ENCODE measurements at regions not wholly inside any gene's neighbourhood (a gene's known extent, or its start where the extent isn't known, plus 50 kb on each side); places are given as distances from the start of the nearest gene placed in this dataset.

GRCh38 chr1:241447031-241447644, 72.4 kb downstream of the FH start:
- H3K18ac ChIP-seq (ENCODE audit: low read depth, low read length), result no peak overlapping the region

More at GRCh38 chr1:241447031-241447644, 72.4 kb downstream of the FH start:
- Histone ChIP-seq H4K20me1 (ENCODE audit: insufficient read depth, low read length) (no peaks in the 10 kb centered on the region), H3K56ac (ENCODE audit: extremely low read depth, insufficient read depth, low read length) (no peak overlapping the region), H2BK20ac (ENCODE audit: low read depth, low read length) (no peak overlapping the region), H3K27ac (ENCODE audit: insufficient read depth, low read length) (no peak overlapping the region), H4K91ac (ENCODE audit: insufficient read depth, low read depth, low read length) (no peak overlapping the region), H3K4ac (ENCODE audit: low read depth, low read length) (no peak overlapping the region), H3K9ac (ENCODE audit: low read depth, low read length) (no peak overlapping the region), H2AK5ac (ENCODE audit: low read depth, low read length) (no peak overlapping the region), H3K9me3 (ENCODE audit: control insufficient read depth, insufficient read depth, low read length) (peaks cover 2% of the 10 kb centered on the region; the same call in 1 of the 2 replicates), H3K4me2 (ENCODE audit: low read depth, low read length) (no peak overlapping the region), H3K27me3 (ENCODE audit: control insufficient read depth, insufficient read depth, low read length) (no peaks in the 10 kb centered on the region; the same call in 1 of the 2 replicates), H3K36me3 (ENCODE audit: control insufficient read depth, insufficient read depth, low read length) (no peaks in the 10 kb centered on the region), H2BK15ac (ENCODE audit: low read depth, low read length) (no peak overlapping the region), H3K79me1 (ENCODE audit: low read depth in 1 of 2, low read length in 2 of 2) (no peaks in the 10 kb centered on the region), H2BK5ac (ENCODE audit: low read depth, low read length, poor library complexity, severe bottlenecking) (no peak overlapping the region), H2BK120ac (ENCODE audit: low read depth, low read length) (no peak overlapping the region), H4K5ac (ENCODE audit: low read depth, low read length) (no peak overlapping the region), H3K4me1 (ENCODE audit: control insufficient read depth, insufficient read depth, low read length) (no peaks in the 10 kb centered on the region), H3K4me3 (ENCODE audit: insufficient read depth, low read depth, low read length) (no peak overlapping the region), H3K23ac (ENCODE audit: low read depth, low read length) (no peak overlapping the region), H4K8ac (ENCODE audit: low read depth in 2 of 2, low read length in 2 of 2) (no peak overlapping the region), H2AK9ac (replicated peaks; ENCODE audit: low read depth, low read length, poor library complexity) (no peak overlapping the region), H2AFZ (replicated peaks; ENCODE audit: low read length, poor library complexity) (no peak overlapping the region), H3K9me1 (ENCODE audit: insufficient read depth, low read length) (no peaks in the 10 kb centered on the region), H3K14ac (replicated peaks; ENCODE audit: low read depth, low read length) (no peak overlapping the region)
- in situ Hi-C loops (cut with MboI; ENCODE audit: low sequenced_read_pairs), result no loop called here
- dilution Hi-C loops (cut with HindIII; ENCODE audit: low sequenced_read_pairs, unreplicated experiment), result no loop called here
- no TSS peak for BruUV-seq (replicated peaks)
- POLR2A ChIA-PET (ENCODE audit: unreplicated experiment), result no interaction called here
- 20% methylated on average over 1 of the region's 2 CpGs; no CpG with 5 or more reads in 1 of the 2 experiments for WGBS, 2 experiments (ENCODE audit: extremely low coverage in 2 of 2, insufficient read length in 1 of 2)
- intact Hi-C loops (cut with micrococcal nuclease), result no loop called here
- CTCF ChIA-PET, result interaction anchor here (0.6 to 1.2 kb wide), 2 partner anchors 20 to 1091 kb away, joined by 3 to 4 read pairs; no protein-coding TSS in a partner anchor
- peak; percentile 8 for DNase-seq
- TF ChIP-seq BHLHE40 (IDR thresholded peaks at IDR 0.05; ENCODE audit: low read depth, low read length), result peak; percentile 53; the same call in 1 of the 2 replicates
- TF ChIP-seq RFX5 (IDR thresholded peaks at IDR 0.05; ENCODE audit: low read depth, low read length), result no peak
- no peak for TF ChIP-seq RCOR1 (IDR thresholded peaks at IDR 0.05; ENCODE audit: insufficient replicate concordance, low read length)
- TF ChIP-seq USF2 (IDR thresholded peaks at IDR 0.05; ENCODE audit: low read depth, low read length), result no peak
- no peak for TF ChIP-seq MAFK (IDR thresholded peaks at IDR 0.05; ENCODE audit: low read depth, low read length)
- no peak for TF ChIP-seq CHD1 (IDR thresholded peaks at IDR 0.05; ENCODE audit: low read depth, low read length)
- no peak for ATAC-seq (ENCODE audit: low read depth)
